GF-D8 (cell line): ENCODE measurements at regions not wholly inside any gene's neighbourhood (a gene's known extent, or its start where the extent isn't known, plus 50 kb on each side); places are given as distances from the start of the nearest gene placed in this dataset.
"Not testable (repeated sequence)": the region's sequence is repeated elsewhere in the genome, so short reads cannot be mapped to it uniquely, and the experiment has no call there.

ENCODE experiments used
- DNase-seq: peaks from one replicate; lab custom pipeline; 2025; lab: John Stamatoyannopoulos, UW

- DNase-seq = peak; percentile 7
Observed at GRCh38 chr18:2223849-2224248, 347.5 kb downstream of the METTL4 start.

GRCh38 chr18:2236232-2236631 is 335.1 kb downstream of the METTL4 start:
- no peak for DNase-seq

DNA sequence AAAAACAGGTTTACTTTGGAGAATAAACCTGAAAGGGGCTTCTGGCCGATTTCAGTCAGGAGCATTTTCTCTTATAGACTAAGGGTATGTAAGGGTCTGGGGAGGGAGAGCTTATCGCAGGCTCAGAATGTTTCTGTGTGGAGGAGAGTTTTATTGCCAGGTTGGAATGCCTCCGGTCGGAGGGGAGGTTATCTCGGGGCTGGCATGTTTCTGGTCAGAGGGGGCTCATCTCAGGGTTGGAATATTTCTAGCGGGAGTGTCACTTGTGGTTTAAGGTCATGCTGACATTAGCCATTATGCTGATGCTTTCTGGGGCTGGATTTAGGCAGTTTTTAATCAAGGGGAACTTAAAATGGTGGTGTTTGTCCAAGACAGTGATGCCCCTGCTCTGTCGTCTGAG is 333.6 kb downstream of the METTL4 start:
- DNase-seq = no peak

DNA sequence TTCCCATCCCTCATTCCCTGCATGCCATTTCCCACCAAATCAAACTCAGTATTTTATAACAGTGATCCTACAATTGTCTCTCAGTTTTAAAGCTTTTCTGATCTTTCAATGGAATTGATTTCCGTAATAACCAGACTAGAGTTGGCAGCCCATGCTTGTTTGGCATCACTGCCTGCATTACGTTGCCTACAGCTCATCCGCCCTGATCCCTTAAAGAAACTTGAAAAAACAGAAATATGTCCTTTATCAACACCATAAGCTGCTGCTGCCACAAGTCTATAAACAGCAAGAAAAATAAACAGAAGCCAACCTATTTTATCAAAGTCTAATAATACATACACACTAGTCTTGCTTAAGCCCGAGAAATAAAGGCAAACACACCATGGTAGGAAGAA is 331.0 kb downstream of the METTL4 start:
- no peak for DNase-seq

DNA sequence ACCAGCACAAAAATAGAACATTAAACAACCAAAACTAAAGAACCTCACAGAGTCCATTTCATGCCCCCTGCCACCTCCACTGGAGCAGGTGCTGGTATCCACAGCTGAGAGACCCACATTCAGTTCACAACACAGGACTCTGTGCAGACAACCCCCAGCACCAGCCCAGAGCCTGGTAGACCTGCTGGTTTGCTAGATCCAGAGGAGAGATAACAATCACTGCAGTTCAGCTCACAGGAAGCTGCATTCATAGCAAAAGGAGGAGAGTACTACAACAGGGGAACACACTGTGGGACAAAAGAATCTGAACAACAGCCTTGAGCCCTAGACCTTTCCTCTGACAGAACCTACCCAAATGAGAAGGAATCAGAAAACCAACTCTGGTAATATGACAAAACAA is 326.7 kb downstream of the METTL4 start:
- DNase-seq = no peak

DNA sequence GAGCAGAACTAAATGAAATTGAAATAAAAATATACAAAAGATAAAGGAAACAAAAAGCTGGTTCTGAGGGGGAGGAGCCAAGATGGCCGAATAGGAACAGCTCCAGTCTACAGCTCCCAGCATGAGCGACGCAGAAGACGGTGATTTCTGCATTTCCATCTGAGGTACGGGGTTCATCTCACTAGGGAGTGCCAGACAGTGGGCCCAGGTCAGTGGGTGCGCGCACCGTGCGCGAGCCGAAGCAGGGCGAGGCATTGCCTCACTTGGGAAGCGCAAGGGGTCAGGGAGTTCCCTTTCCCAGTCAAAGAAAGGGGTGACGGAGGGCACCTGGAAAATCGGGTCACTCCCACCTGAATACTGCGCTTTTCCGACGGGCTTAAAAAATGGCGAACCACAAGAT is 324.2 kb downstream of the METTL4 start:
- DNase-seq = not testable (repeated sequence)

GRCh38 chr18:2254977-2255376 is 316.3 kb downstream of the METTL4 start:
- DNase-seq = no peak

GRCh38 chr18:2256577-2256976 is 314.7 kb downstream of the METTL4 start:
- no peak for DNase-seq

DNA sequence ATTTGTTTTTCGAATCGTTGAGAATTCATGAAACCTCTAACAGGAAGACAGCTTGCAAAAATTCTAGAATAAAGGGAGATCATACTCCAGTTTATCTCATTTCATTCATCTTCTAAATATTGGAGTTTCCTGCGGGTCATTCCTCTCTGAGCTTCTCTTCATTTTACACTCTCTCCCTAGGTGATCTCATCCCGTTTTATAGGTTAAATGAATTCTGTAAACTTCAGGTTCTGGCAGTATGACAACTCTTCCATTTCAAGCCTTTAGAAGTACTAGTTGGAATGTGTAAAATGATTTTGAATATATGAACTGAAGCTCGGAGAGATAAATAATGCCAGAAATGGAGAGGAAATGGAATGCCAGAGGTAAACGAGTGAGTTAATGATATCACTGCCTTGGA is 312.4 kb downstream of the METTL4 start:
- DNase-seq = no peak

- DNase-seq = no peak
Observed at GRCh38 chr18:2263303-2263890, 307.9 kb downstream of the METTL4 start.

- no peak for DNase-seq
Observed at GRCh38 chr18:2274613-2275012, 296.7 kb downstream of the METTL4 start.

GRCh38 chr18:2281086-2281485 is 290.2 kb downstream of the METTL4 start:
- DNase-seq = no peak

DNA sequence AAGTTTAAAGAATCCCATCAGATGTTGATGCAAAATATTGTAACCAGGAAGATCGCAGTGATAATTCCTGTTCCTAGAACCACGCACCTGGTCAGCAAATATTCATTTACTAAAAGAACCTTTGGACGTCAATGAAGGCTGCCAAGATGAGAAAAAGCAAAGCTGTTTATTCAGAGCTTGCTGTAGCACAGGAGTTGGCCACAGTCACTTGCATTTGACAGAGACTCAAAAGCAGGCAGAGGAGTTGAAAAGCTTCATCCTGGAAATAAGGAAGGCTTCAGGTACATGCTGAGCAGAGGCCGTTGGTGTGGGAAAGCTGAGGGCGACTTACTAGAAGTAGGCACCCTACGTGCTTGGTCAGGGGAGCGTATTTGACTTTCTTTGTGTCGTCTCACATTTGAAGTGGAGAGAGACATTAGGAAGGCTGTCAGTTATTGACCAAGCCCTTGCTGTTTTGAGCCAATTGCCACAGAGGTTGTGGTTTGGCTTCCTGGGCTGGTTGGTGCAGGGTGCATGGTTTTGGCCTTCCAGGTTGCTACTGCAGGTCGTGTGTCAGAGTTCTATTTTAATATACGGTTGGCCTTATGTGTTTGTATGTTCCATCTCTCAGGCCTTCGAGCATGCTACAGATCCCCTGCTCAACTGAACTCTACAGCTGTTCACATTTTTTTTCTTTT is 289.6 kb downstream of the METTL4 start:
- no peak for DNase-seq

DNA sequence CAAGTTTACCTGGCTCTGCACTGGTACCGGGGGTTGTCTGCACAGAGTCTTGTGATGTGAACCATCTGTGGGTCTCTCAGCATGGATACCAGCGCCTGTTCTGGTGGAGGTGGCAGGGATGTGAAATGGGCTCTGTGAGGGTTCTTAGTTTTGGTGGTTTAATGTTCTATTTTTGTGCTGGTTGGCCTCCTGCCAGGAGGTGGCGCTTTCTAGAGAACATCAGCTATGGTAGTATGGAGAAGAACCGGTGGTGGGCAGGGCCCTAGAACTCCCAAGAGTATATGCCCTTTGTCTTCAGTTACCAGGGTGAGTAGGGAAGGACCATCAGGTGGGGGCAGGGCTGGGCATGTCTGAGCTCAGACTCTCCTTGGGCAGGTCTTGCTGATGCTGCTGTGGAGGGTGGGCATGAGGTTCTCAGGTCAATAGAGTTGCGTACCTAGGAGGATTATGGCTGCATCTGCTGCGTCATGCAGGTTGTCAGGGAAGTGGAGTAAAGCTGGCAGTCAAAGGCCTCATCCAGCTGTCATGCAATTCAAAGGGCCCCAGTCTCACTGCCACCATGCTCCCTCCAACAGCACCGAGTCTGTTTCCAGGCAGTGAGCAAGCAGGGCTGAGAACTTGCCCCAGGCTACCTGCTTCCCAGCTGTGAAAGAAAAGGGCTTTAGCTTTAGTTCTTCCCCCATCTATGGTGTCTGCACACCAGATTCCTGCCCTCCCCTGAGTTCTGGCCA is 278.0 kb downstream of the METTL4 start:
- DNase-seq = no peak

DNA sequence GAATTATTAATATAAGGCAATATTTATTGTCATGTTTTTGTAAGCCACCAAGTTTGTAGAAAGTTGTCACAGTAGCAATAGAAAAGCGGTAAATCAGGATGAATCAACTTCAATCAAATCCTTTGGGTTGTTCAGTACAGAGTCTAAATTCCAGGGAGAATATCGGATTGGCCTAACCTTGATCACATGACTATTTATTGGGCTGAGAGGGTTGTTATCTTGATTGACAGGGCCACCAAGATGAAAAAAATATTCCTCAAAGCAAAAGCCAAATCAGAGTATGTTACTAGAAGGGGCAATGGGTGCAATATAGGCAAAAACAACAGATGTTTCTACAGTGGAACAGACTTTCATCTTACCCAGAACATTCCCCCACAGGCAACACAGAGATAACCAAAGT is 270.0 kb downstream of the METTL4 start:
- DNase-seq = no peak

- DNase-seq = no peak
Observed at GRCh38 chr18:2302012-2302411, 269.3 kb downstream of the METTL4 start.

GRCh38 chr18:2302628-2303516 is 268.4 kb downstream of the METTL4 start:
- no peak for DNase-seq

DNA sequence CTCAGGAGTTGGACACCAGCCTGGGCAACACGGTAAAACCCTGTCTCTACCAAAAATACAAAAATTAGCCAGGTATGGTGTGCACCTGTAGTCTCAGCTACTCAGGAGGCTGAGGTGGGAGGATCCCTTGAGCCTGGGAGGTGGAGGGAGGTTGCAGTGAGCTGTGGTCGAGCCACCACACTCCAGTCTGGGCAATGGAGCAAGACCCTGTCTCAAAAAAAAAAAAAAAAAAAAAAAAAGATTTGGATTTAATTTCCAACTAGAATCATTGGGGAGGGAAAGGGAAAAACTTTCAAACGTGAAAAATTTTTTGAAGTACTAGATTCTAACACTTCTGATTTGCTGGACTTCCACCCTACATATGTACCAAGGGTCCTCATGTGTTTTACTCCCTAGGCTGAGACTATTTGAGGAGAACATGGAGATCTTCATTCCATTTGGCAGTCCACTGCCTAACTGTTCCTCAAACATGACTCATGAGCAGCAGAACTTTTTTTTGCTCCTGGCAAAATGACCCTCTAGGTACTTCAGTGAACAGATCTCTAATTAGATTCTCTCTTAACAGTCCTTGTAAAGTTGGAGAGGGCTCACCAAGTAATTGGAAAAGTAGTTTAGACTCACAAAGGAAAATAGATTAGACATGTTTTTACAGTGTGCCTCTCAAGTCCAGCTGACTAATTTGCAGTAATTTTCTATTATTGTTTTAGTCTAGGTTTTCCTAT is 267.6 kb downstream of the METTL4 start:
- no peak for DNase-seq

DNA sequence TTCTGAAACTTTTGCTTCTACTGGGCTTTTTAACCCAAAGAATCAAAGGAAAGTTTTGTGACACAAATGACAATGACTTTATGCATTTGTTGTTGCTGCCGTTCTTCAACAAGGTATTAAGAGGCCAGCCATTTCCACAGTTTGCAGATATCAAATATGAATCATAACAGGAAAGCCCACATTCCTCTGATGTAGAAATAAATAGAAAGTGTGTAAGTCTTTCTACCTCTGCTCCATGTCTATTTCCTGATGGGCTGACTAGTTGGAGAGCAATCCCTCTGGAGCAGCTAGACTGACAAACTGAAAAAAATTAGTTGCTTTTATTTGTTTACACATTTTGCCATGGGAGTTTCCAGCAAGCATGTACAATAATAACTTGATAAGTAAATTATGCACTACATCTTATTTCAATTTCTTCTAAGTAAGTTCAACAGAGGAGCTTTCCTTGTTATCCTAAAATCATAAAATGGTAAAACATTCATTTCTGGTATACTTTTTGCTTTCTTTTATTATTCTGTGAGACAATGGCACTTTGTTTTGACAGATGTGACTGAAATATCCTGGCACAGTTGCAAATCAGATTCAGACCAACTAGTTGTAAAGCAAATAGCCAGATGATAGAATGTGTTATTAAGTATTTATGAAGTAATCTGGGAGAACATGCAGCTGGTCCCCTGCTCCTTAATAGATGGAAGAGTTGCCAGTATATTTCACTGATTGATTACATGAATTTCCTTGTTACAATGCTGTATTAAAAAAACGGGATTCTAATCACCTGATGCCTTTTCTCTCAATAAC is 266.7 kb downstream of the METTL4 start:
- no peak for DNase-seq

- no peak for DNase-seq
Observed at GRCh38 chr18:2306606-2307005, 264.7 kb downstream of the METTL4 start.

DNA sequence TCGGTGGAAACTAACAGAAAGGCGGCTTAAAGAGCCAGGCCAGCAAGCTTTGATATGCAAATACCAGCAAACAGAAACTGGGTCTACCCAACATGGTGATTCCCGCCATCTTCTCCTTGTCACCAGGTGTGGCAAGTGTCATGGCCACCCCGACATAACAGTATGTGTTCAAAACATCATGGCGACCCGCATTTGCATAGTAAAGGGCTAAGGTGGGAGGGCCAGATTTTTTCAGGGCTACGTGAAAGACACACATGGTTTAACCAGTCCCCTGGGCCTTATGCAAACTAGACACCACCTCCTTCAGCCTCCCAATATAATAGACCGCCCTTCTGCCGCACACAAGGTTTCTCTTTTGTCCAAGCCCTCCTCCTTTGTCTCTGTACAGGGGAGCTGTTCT is 260.4 kb downstream of the METTL4 start:
- DNase-seq = no peak
